ENCODE measurements at regions not wholly inside any gene's neighbourhood (a gene's known extent, or its start where the extent isn't known, plus 50 kb on each side); places are given as distances from the start of the nearest gene placed in this dataset.

DNA sequence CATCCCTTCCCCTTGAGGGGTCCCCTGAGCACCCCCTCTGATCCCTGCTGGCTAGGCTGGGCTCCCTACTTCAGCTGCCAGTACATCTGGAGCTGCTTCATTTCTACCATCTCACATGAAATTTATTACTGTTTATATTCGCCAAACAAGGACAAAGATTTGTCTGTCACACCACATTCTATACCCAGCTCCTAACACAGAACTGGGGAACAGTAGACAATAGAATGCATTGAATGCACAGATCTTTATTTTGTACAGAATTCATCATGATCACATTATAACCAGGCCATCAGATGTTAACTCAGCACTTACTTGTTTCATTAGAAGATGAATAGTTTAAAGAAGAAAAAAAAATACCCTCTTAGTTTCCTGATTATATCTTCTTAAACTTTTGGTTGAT, 159.4 kb downstream of the KLF5 start:
- POLR2A ChIA-PET, result no interaction called here

DNA sequence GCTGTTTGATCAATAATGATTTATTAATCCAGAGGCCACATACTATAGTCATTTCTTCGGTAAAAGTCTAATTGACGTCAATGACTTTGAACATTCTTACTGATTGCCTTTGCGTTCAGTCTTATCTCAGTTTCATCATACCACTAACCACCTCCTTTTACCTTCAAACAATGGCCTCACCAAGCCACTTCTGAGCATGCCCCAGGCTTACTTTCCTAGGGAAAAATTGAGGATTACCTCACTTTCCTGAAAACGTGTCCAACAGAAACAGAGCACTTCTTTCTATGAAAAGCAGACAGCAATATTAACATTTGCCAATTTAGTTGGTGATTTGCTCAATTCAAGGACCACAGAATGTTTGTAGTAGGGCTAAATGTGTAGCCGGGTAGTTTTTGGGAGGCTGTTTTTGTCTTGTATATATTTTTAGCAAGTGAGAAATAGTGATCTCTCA, 157.6 kb downstream of the KLF5 start:
- POLR2A ChIA-PET, result no interaction called here
- H3K36me3 ChIP-seq (ENCODE audit: control insufficient read depth in 2 of 2, insufficient read depth in 1 of 2, low read length in 2 of 2), result no peaks in the 10 kb centered on the region
- no peaks in the 10 kb centered on the region for H3K4me1 ChIP-seq (ENCODE audit: control insufficient read depth, insufficient read depth, low read length)
- CTCF ChIA-PET, result no interaction called here
- no peak overlapping the region for H3K4me3 ChIP-seq (ENCODE audit: low read depth, low read length)
- TF ChIP-seq ZNF211 (tag by site-specific recombination; IDR thresholded peaks at IDR 0.05; ENCODE audit: low read depth) (no peak), ZBTB10 (tag by site-specific recombination; IDR thresholded peaks at IDR 0.05) (no peak), MYNN (tag by site-specific recombination; IDR thresholded peaks at IDR 0.05; ENCODE audit: borderline replicate concordance) (no peak), WT1 (tag by site-specific recombination; IDR thresholded peaks at IDR 0.05) (no peak), ZNF521 (tag by site-specific recombination; IDR thresholded peaks at IDR 0.05) (no peak), ZNF214 (tag by site-specific recombination; IDR thresholded peaks at IDR 0.05; ENCODE audit: borderline replicate concordance) (no peak)
- H3K9me3 ChIP-seq (ENCODE audit: control insufficient read depth, insufficient read depth, low read depth, low read length), result no peaks in the 10 kb centered on the region
- no peak overlapping the region for H3K27ac ChIP-seq (ENCODE audit: extremely low read depth, low read depth, low read length)

More for the DNA sequence above, 159.4 kb downstream of the KLF5 start:
- Histone ChIP-seq H3K4me3 (ENCODE audit: low read depth, low read length) (no peak overlapping the region), H3K36me3 (ENCODE audit: control insufficient read depth in 2 of 2, insufficient read depth in 1 of 2, low read length in 2 of 2) (no peaks in the 10 kb centered on the region), H3K27ac (ENCODE audit: extremely low read depth, low read depth, low read length) (no peak overlapping the region), H3K9me3 (ENCODE audit: control insufficient read depth, insufficient read depth, low read depth, low read length) (no peaks in the 10 kb centered on the region), H3K4me1 (ENCODE audit: control insufficient read depth, insufficient read depth, low read length) (no peaks in the 10 kb centered on the region)
- TF ChIP-seq ZNF701 (tag by site-specific recombination; IDR thresholded peaks at IDR 0.05), result no peak
- no peak for TF ChIP-seq ZNF266 (tag by site-specific recombination; IDR thresholded peaks at IDR 0.05; ENCODE audit: low read depth)
- TF ChIP-seq SCRT1 (tag by site-specific recombination; IDR thresholded peaks at IDR 0.05; ENCODE audit: borderline replicate concordance), result no peak
- no peak for TF ChIP-seq ZNF23 (tag by site-specific recombination; IDR thresholded peaks at IDR 0.05; ENCODE audit: borderline replicate concordance)
- no peak for TF ChIP-seq ZSCAN23 (tag by site-specific recombination; IDR thresholded peaks at IDR 0.05)
- TF ChIP-seq GLI4 (tag by site-specific recombination; IDR thresholded peaks at IDR 0.05), result no peak
- no peak for TF ChIP-seq GLIS1 (tag by site-specific recombination; IDR thresholded peaks at IDR 0.05)
- no peak for TF ChIP-seq PRDM1 (tag by site-specific recombination; IDR thresholded peaks at IDR 0.05)
- TF ChIP-seq ZNF544 (tag by site-specific recombination; IDR thresholded peaks at IDR 0.05), result no peak
- TF ChIP-seq, protein P1, sequence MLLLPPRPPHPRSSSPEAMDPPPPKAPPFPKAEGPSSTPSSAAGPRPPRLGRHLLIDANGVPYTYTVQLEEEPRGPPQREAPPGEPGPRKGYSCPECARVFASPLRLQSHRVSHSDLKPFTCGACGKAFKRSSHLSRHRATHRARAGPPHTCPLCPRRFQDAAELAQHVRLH (tag by site-specific recombination; IDR thresholded peaks at IDR 0.05), result no peak
- CTCF ChIA-PET, result no interaction called here

DNA sequence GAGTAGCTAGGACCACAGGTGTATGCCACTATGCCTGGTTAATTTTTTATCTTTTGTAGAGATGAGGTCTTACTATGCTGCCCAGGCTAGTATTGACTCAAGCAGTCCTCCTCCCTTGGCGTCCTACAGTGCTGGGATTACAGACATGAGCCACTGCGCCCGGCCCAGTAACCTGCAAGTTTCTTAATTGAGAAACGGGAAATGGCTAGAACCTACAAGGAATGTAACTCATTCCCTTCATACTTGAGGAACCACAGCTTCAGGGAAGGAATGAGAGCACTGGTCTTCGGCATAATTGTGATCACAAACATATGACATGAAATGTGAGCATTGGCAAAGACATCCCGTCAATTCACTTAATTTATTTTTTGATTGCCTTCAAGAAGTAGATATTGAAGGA, 157.0 kb downstream of the KLF5 start:
- POLR2A ChIA-PET, result no interaction called here
- CTCF ChIA-PET, result interaction anchor here (0.6 kb wide), 1 partner anchor 12 kb away, joined by 3 read pairs; no protein-coding TSS in a partner anchor
- no peak overlapping the region for H3K4me3 ChIP-seq (ENCODE audit: low read depth, low read length)

DNA sequence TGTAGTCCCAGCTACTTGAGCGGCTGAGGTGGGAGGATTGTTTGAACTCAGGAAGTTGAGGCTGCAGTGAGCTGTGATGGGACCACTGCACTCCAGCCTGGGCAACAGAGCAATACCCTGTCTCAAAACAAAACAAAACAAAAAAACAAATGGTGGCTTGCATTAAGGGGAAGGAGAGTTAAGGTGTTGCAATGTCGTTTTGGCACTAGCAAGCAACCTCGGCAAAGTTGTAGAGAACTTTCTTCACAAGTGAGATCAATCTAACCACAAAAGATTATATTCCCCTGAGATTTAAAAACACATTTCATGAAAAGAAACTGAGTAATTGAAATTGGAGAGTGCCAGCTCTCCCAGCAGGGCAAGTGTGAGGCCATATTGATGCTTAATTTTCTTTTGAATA, 153.7 kb downstream of the KLF5 start:
- no peaks in the 10 kb centered on the region for H3K9me3 ChIP-seq (ENCODE audit: control insufficient read depth, insufficient read depth, low read depth, low read length)
- no peaks in the 10 kb centered on the region for H3K36me3 ChIP-seq (ENCODE audit: control insufficient read depth in 2 of 2, insufficient read depth in 1 of 2, low read length in 2 of 2)
- H3K27ac ChIP-seq (ENCODE audit: extremely low read depth, low read depth, low read length), result no peak overlapping the region
- CTCF ChIA-PET, result no interaction called here
- H3K4me3 ChIP-seq (ENCODE audit: low read depth, low read length), result no peak overlapping the region
- POLR2A ChIA-PET, result no interaction called here
- H3K4me1 ChIP-seq (ENCODE audit: control insufficient read depth, insufficient read depth, low read length), result no peaks in the 10 kb centered on the region
- TF ChIP-seq, protein P2, sequence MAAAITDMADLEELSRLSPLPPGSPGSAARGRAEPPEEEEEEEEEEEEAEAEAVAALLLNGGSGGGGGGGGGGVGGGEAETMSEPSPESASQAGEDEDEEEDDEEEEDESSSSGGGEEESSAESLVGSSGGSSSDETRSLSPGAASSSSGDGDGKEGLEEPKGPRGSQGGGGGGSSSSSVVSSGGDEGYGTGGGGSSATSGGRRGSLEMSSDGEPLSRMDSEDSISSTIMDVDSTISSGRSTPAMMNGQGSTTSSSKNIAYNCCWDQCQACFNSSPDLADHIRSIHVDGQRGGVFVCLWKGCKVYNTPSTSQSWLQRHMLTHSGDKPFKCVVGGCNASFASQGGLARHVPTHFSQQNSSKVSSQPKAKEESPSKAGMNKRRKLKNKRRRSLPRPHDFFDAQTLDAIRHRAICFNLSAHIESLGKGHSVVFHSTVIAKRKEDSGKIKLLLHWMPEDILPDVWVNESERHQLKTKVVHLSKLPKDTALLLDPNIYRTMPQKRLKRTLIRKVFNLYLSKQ (tag by site-specific recombination; IDR thresholded peaks at IDR 0.05; ENCODE audit: borderline replicate concordance), result no peak
- no peak for TF ChIP-seq ZNF311 (tag by site-specific recombination; IDR thresholded peaks at IDR 0.05; ENCODE audit: borderline replicate concordance)
- no peak for TF ChIP-seq ZNF266 (tag by site-specific recombination; IDR thresholded peaks at IDR 0.05; ENCODE audit: low read depth)
- TF ChIP-seq, protein P3, sequence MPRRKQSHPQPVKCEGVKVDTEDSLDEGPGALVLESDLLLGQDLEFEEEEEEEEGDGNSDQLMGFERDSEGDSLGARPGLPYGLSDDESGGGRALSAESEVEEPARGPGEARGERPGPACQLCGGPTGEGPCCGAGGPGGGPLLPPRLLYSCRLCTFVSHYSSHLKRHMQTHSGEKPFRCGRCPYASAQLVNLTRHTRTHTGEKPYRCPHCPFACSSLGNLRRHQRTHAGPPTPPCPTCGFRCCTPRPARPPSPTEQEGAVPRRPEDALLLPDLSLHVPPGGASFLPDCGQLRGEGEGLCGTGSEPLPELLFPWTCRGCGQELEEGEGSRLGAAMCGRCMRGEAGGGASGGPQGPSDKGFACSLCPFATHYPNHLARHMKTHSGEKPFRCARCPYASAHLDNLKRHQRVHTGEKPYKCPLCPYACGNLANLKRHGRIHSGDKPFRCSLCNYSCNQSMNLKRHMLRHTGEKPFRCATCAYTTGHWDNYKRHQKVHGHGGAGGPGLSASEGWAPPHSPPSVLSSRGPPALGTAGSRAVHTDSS (tag by site-specific recombination; IDR thresholded peaks at IDR 0.05), result no peak
- TF ChIP-seq, protein P4, sequence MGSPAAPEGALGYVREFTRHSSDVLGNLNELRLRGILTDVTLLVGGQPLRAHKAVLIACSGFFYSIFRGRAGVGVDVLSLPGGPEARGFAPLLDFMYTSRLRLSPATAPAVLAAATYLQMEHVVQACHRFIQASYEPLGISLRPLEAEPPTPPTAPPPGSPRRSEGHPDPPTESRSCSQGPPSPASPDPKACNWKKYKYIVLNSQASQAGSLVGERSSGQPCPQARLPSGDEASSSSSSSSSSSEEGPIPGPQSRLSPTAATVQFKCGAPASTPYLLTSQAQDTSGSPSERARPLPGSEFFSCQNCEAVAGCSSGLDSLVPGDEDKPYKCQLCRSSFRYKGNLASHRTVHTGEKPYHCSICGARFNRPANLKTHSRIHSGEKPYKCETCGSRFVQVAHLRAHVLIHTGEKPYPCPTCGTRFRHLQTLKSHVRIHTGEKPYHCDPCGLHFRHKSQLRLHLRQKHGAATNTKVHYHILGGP (tag by site-specific recombination; IDR thresholded peaks at IDR 0.05), result no peak

More for the DNA sequence above, 157.0 kb downstream of the KLF5 start:
- no peaks in the 10 kb centered on the region for H3K9me3 ChIP-seq (ENCODE audit: control insufficient read depth, insufficient read depth, low read depth, low read length)
- TF ChIP-seq KLF7 (tag by site-specific recombination; IDR thresholded peaks at IDR 0.05; ENCODE audit: borderline replicate concordance), result no peak
- no peak for TF ChIP-seq HOXA7 (CRISPR knock-in tag; IDR thresholded peaks at IDR 0.05; ENCODE audit: borderline replicate concordance)
- no peak for TF ChIP-seq ZNF76 (tag by site-specific recombination; IDR thresholded peaks at IDR 0.05; ENCODE audit: borderline replicate concordance, low read depth)
- no peak for TF ChIP-seq ZNF707 (tag by site-specific recombination; IDR thresholded peaks at IDR 0.05)
- no peaks in the 10 kb centered on the region for H3K36me3 ChIP-seq (ENCODE audit: control insufficient read depth in 2 of 2, insufficient read depth in 1 of 2, low read length in 2 of 2)
- H3K27ac ChIP-seq (ENCODE audit: extremely low read depth, low read depth, low read length), result no peak overlapping the region
- H3K4me1 ChIP-seq (ENCODE audit: control insufficient read depth, insufficient read depth, low read length), result no peaks in the 10 kb centered on the region

Measured in HEK293 (cell line).